ENCODE measurements at regions not wholly inside any gene's neighbourhood (a gene's known extent, or its start where the extent isn't known, plus 50 kb on each side); places are given as distances from the start of the nearest gene placed in this dataset.

- no peak for DNase-seq
- intact Hi-C loops (cut with DNase I; ENCODE audit: low total_unique reads), result no loop called here
- Histone ChIP-seq H3K9me3 (no peaks in the 10 kb centered on the region), H3K36me3 (no peaks in the 10 kb centered on the region), H3K4me3 (no peak overlapping the region), H3K4me1 (no peaks in the 10 kb centered on the region), H3K27ac (no peak overlapping the region), H3K27me3 (no peaks in the 10 kb centered on the region)
- TF ChIP-seq, protein P1, sequence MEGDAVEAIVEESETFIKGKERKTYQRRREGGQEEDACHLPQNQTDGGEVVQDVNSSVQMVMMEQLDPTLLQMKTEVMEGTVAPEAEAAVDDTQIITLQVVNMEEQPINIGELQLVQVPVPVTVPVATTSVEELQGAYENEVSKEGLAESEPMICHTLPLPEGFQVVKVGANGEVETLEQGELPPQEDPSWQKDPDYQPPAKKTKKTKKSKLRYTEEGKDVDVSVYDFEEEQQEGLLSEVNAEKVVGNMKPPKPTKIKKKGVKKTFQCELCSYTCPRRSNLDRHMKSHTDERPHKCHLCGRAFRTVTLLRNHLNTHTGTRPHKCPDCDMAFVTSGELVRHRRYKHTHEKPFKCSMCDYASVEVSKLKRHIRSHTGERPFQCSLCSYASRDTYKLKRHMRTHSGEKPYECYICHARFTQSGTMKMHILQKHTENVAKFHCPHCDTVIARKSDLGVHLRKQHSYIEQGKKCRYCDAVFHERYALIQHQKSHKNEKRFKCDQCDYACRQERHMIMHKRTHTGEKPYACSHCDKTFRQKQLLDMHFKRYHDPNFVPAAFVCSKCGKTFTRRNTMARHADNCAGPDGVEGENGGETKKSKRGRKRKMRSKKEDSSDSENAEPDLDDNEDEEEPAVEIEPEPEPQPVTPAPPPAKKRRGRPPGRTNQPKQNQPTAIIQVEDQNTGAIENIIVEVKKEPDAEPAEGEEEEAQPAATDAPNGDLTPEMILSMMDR (IDR thresholded peaks at IDR 0.05), result no peak
These were observed 444.1 kb upstream of the LRATD1 start for GRCh38 chr2:14188446-14188845.

DNA sequence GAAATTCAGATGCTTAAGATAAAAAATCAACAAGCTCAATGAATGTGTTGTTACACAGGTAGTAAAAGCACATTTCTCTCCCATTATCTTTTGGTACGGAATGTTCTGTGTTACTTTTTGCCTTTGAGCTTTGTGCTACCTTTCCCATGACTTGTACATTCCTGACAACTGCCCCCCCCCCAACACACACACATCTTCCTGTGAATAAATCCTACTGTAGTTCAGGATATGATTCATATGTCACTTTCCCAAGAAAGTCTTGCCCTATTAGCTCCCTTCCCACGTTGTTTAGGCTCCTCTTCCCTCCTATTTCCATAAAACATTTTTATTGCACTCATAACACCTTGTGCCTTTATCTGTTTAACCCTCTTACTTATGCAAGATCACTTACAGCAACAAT is 442.6 kb upstream of the LRATD1 start:
- Histone ChIP-seq H3K36me3 (no peaks in the 10 kb centered on the region), H3K4me3 (no peak overlapping the region), H3K27me3 (no peaks in the 10 kb centered on the region), H3K27ac (no peak overlapping the region), H3K4me1 (no peaks in the 10 kb centered on the region), H3K9me3 (no peaks in the 10 kb centered on the region)
- intact Hi-C loops (cut with DNase I; ENCODE audit: low total_unique reads), result no loop called here
- no peak for DNase-seq
- TF ChIP-seq, protein P1 (IDR thresholded peaks at IDR 0.05), result no peak

DNA sequence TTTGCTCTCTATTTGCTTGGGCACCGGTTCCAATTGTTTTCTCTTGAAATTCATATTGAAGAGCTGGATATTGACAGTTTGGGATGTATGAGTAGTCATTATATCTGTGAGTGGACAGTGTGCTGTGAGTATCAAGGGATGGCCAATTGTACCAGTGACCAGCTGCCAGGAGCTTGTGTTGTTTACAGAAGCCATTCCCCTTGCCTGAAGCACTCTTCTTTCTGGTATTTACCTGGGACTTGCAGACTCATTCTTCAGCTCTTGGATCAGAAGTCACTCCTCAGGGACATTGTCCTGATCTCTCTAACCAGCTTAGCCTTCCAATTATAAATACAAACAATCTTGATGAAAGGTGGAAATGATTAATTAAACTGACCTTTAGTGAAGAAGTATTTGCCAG is 438.3 kb upstream of the LRATD1 start:
- no peak for DNase-seq
- TF ChIP-seq, protein P1 (IDR thresholded peaks at IDR 0.05), result no peak
- Histone ChIP-seq H3K27ac (no peak overlapping the region), H3K4me3 (no peak overlapping the region), H3K9me3 (no peaks in the 10 kb centered on the region), H3K27me3 (no peaks in the 10 kb centered on the region), H3K36me3 (no peaks in the 10 kb centered on the region), H3K4me1 (no peaks in the 10 kb centered on the region)
- intact Hi-C loops (cut with DNase I; ENCODE audit: low total_unique reads), result no loop called here

DNA sequence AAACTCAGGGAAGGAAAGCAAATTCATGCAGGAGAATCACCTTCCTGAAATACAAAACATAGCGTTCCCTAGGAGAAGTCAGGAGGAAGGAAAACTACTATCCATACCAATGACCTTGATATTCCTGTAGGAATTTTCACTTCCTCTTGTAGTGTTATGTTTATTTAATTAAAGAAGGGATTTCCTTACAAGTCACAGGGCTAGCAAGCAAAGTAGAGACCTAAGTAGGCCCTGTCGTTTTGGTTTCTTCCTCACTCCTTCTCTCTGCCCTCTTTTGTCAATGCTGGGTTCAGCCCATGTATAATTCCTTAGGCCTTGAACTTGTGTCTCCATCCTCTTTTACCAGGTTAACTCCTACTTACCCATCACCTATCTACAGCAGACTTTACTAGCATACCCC is 435.2 kb upstream of the LRATD1 start:
- no peak for DNase-seq
- intact Hi-C loops (cut with DNase I; ENCODE audit: low total_unique reads), result no loop called here
- TF ChIP-seq, protein P1 (IDR thresholded peaks at IDR 0.05), result no peak

GRCh38 chr2:14199040-14199439 is 433.5 kb upstream of the LRATD1 start:
- TF ChIP-seq, protein P1 (IDR thresholded peaks at IDR 0.05), result no peak
- intact Hi-C loops (cut with DNase I; ENCODE audit: low total_unique reads), result no loop called here
- H3K4me3 ChIP-seq, result no peak overlapping the region
- DNase-seq, result no peak
- no peaks in the 10 kb centered on the region for H3K36me3 ChIP-seq
- no peaks in the 10 kb centered on the region for H3K9me3 ChIP-seq
- no peak overlapping the region for H3K27ac ChIP-seq
- no peaks in the 10 kb centered on the region for H3K27me3 ChIP-seq
- H3K4me1 ChIP-seq, result no peaks in the 10 kb centered on the region

More for the DNA sequence above, 435.2 kb upstream of the LRATD1 start:
- Histone ChIP-seq H3K36me3 (no peaks in the 10 kb centered on the region), H3K27me3 (no peaks in the 10 kb centered on the region), H3K4me1 (no peaks in the 10 kb centered on the region), H3K27ac (no peak overlapping the region), H3K4me3 (no peak overlapping the region), H3K9me3 (no peaks in the 10 kb centered on the region)

- Histone ChIP-seq H3K9me3 (no peaks in the 10 kb centered on the region), H3K4me1 (no peaks in the 10 kb centered on the region), H3K27me3 (no peaks in the 10 kb centered on the region), H3K4me3 (no peak overlapping the region), H3K27ac (no peak overlapping the region), H3K36me3 (no peaks in the 10 kb centered on the region)
- TF ChIP-seq, protein P1 (IDR thresholded peaks at IDR 0.05), result no peak
- no peak for DNase-seq
- intact Hi-C loops (cut with DNase I; ENCODE audit: low total_unique reads), result no loop called here
These were observed 413.2 kb upstream of the LRATD1 start for GRCh38 chr2:14219306-14219705.

All from tibial artery (tissue), 4 donors.